HCT116 (cell line): ENCODE measurements at regions not wholly inside any gene's neighbourhood (a gene's known extent, or its start where the extent isn't known, plus 50 kb on each side); places are given as distances from the start of the nearest gene placed in this dataset.

Source experiments
- ATAC-seq: fragments of 200-7000 bp; cut with Tn5 transposase; 2 replicates; pipeline ENCODE4 v1.9.1; 2020; ENCODE audit warnings: mild to moderate bottlenecking, moderate library complexity
- BruUV-seq: library from RNA; stranded (reverse); fragments of 400-500 nt; replicated peaks from 2 replicates; lab custom pipeline; 2021; lab: Mats Ljungman, UMichigan
- CTCF ChIA-PET: fragments of 300-600 bp; sonication (Branson Sonifier 250); formaldehyde crosslinking; loops from one replicate; lab custom pipeline; 2021; ENCODE audit warnings: antibody characterized with exemption; lab: Charles Lee
- POLR2A ChIA-PET: fragments of 300-600, 350-600 bp; sonication (Branson Sonifier 250); formaldehyde crosslinking; loops from one replicate; lab custom pipeline; 2021; ENCODE audit warnings: antibody characterized with exemption; lab: Charles Lee
- RAD21 ChIA-PET, 2 experiments: fragments of 300-600 bp; sonication (Branson Sonifier 250); formaldehyde crosslinking; loops; one replicate each; lab custom pipeline; 2023; ENCODE audit warnings: low total read pairs in 2 of 2; ENCODE audit not compliant: uncharacterized antibody in 2 of 2, unreplicated experiment in 2 of 2, low non-redundant PET in 1 of 2; lab: Charles Lee
- DNase-seq: peaks from one replicate; pipeline ENCODE4 v3.0.0-alpha.2; 2010; ENCODE audit warnings: low read depth, low spot score
- H2AFZ ChIP-seq: fragments of 200-600 bp; shearing (Covaris generic), sonication (generic); 2 replicates; pipeline ENCODE4 v1.6.1; 2017; ENCODE audit warnings: low read depth, mixed run types, mixed read lengths, antibody characterized with exemption, low read length; ENCODE audit not compliant: poor library complexity, severe bottlenecking
- H3K27ac ChIP-seq: 2 replicates; pipeline ENCODE4 v1.5.1; 2012; ENCODE audit warnings: low read depth, low read length
- H3K27me3 ChIP-seq: fragments of 200-600 bp; sonication (generic); 2 replicates; pipeline ENCODE4 v1.6.1; 2016; ENCODE audit warnings: mixed run types, low read length, mixed read lengths; ENCODE audit not compliant: insufficient read depth
- H3K36me3 ChIP-seq, 2 experiments: fragments of 200-500 bp in 1 of 2; fragments of 200-600 bp in 1 of 2; sonication (Bioruptor generic) in 1 of 2; sonication (generic) in 1 of 2; 2 replicates each; pipeline versions ENCODE4 v1.5.1 to v1.6.1; 2014 to 2016; ENCODE audit warnings: low read length in 2 of 2, inconsistent platforms in 1 of 2, mixed read lengths in 1 of 2, mixed run types in 1 of 2; ENCODE audit not compliant: insufficient read depth in 2 of 2, control insufficient read depth in 1 of 2
- H3K4me1 ChIP-seq, 2 experiments: fragments of 200-600 bp in 1 of 2; sonication (generic) in 1 of 2; 2 replicates each; pipeline versions ENCODE4 v1.5.1 to v1.6.1; 2012 to 2017; ENCODE audit warnings: low read length in 2 of 2, inconsistent platforms in 1 of 2, mild to moderate bottlenecking in 1 of 2, mixed read lengths in 1 of 2, mixed run types in 1 of 2, moderate library complexity in 1 of 2; ENCODE audit not compliant: insufficient read depth in 2 of 2, control insufficient read depth in 1 of 2
- H3K4me2 ChIP-seq: fragments of 200-600 bp; sonication (generic); 2 replicates; pipeline ENCODE4 v1.6.1; 2017; ENCODE audit warnings: mixed run types, low read length, mixed read lengths
- H3K4me3 ChIP-seq, 2 experiments: fragments of 200-600 bp in 1 of 2; sonication (generic) in 1 of 2; replicated peaks in 1 of 2; 2 replicates each; pipeline ENCODE4 v1.5.1; 2011 to 2016; ENCODE audit warnings: low read length in 2 of 2, control low read depth in 1 of 2, low read depth in 1 of 2, mild to moderate bottlenecking in 1 of 2, mixed read lengths in 1 of 2, mixed run types in 1 of 2
- H3K79me2 ChIP-seq: fragments of 200-600 bp; sonication (generic); 2 replicates; pipeline ENCODE4 v1.6.1; 2017; ENCODE audit warnings: mild to moderate bottlenecking, mixed run types, low read length, moderate library complexity, mixed read lengths; ENCODE audit not compliant: insufficient read depth
- H3K9ac ChIP-seq: fragments of 200-600 bp; sonication (generic); 2 replicates; pipeline ENCODE4 v1.6.1; 2016; ENCODE audit warnings: low read length, mixed read lengths
- H3K9me2 ChIP-seq: fragments of 200-600 bp; sonication (generic), shearing (Covaris generic); 2 replicates; pipeline ENCODE4 v1.6.1; 2017; ENCODE audit warnings: mixed run types, mild to moderate bottlenecking, moderate library complexity; ENCODE audit not compliant: insufficient read depth
- H3K9me3 ChIP-seq, 2 experiments: fragments of 200-500 bp in 1 of 2; fragments of 200-600 bp in 1 of 2; sonication (Bioruptor generic) in 1 of 2; sonication (generic) in 1 of 2; 2 replicates each; pipeline ENCODE4 v1.6.1; 2014 to 2017; ENCODE audit warnings: low read length in 2 of 2, mixed read lengths in 2 of 2, inconsistent platforms in 1 of 2, low read depth in 1 of 2, mild to moderate bottlenecking in 1 of 2, mixed run types in 1 of 2, moderate library complexity in 1 of 2; ENCODE audit not compliant: control insufficient read depth in 1 of 2, insufficient read depth in 1 of 2
- H4K20me1 ChIP-seq: fragments of 200-600 bp; sonication (generic), shearing (Covaris generic); 2 replicates; pipeline ENCODE4 v1.6.1; 2017; ENCODE audit warnings: mixed run types, mild to moderate bottlenecking, moderate library complexity; ENCODE audit not compliant: insufficient read depth
- CBX3 ChIP-seq: IDR thresholded peaks from 2 replicates; pipeline ENCODE4 v1.6.1; 2012; ENCODE audit warnings: low read depth
- CTCF ChIP-seq, 3 experiments: fragments of 200-600 bp in 1 of 3; sonication (generic) in 1 of 3; IDR thresholded peaks in 2 of 3; conservative IDR thresholded peaks in 1 of 3; 2 replicates each; pipeline ENCODE4 v1.5.1; 2012 to 2017; ENCODE audit warnings: low read depth in 2 of 3, low read length in 2 of 3, antibody characterized with exemption in 1 of 3, borderline replicate concordance in 1 of 3, control low read depth in 1 of 3, mild to moderate bottlenecking in 1 of 3, mixed read lengths in 1 of 3, mixed run types in 1 of 3, moderate library complexity in 1 of 3; ENCODE audit not compliant: insufficient read depth in 1 of 3
- EGR1 ChIP-seq: IDR thresholded peaks from 2 replicates; pipeline ENCODE4 v1.6.1; 2012; ENCODE audit warnings: low read depth
- ELF1 ChIP-seq: IDR thresholded peaks from 2 replicates; pipeline ENCODE4 v1.6.1; 2012; ENCODE audit warnings: low read depth, borderline replicate concordance
- EZH2 ChIP-seq: fragments of 200-600 bp; sonication (generic); IDR thresholded peaks from 2 replicates; pipeline ENCODE4 v1.6.1; 2017; ENCODE audit warnings: antibody characterized with exemption, mixed run types
- EZH2phosphoT487 ChIP-seq: fragments of 200-600 bp; IDR thresholded peaks from 2 replicates; pipeline ENCODE4 v1.6.1; 2018; ENCODE audit warnings: antibody characterized with exemption, borderline replicate concordance
- FOSL1 ChIP-seq: IDR thresholded peaks from 2 replicates; pipeline ENCODE4 v1.6.1; 2012; ENCODE audit warnings: low read depth
- POLR2A ChIP-seq: IDR thresholded peaks from 2 replicates; pipeline ENCODE4 v1.7.0; 2011; ENCODE audit warnings: borderline replicate concordance; ENCODE audit not compliant: insufficient read depth, insufficient read length; ENCODE audit errors: extremely low read depth
- POLR2AphosphoS5 ChIP-seq: IDR thresholded peaks from 2 replicates; pipeline ENCODE4 v1.6.1; 2011; ENCODE audit warnings: mild to moderate bottlenecking, low read depth, low read length, moderate library complexity
- RAD21 ChIP-seq: IDR thresholded peaks from 2 replicates; pipeline ENCODE4 v1.6.1; 2012; ENCODE audit warnings: low read depth, mild to moderate bottlenecking
- SIN3A ChIP-seq: IDR thresholded peaks from 2 replicates; pipeline ENCODE4 v1.6.1; 2012; ENCODE audit warnings: low read depth
- SP1 ChIP-seq: IDR thresholded peaks from 2 replicates; pipeline ENCODE4 v1.6.1; 2012; ENCODE audit warnings: low read depth
- SRF ChIP-seq: IDR thresholded peaks from 2 replicates; pipeline ENCODE4 v1.6.1; 2012; ENCODE audit warnings: low read depth
- YY1 ChIP-seq: IDR thresholded peaks from 2 replicates; pipeline ENCODE4 v1.6.1; 2011; ENCODE audit warnings: low read length, low read depth, moderate library complexity, mild to moderate bottlenecking; ENCODE audit not compliant: insufficient replicate concordance; ENCODE audit errors: extremely low read depth
- ZBTB33 ChIP-seq: IDR thresholded peaks from 2 replicates; pipeline ENCODE4 v1.6.1; 2011; ENCODE audit warnings: mild to moderate bottlenecking, low read length, moderate library complexity; ENCODE audit not compliant: insufficient replicate concordance; ENCODE audit errors: extremely low read depth
- ZFX ChIP-seq: fragments of 450-650 bp; IDR thresholded peaks from 2 replicates; pipeline ENCODE4 v1.6.1; 2017
- ZNF274 ChIP-seq: fragments of 200-500 bp; sonication (Bioruptor generic); IDR thresholded peaks from 2 replicates; pipeline ENCODE4 v1.6.1; 2014; ENCODE audit warnings: mild to moderate bottlenecking, low read depth, low read length, inconsistent platforms
- intact Hi-C: fragments of 100-400 bp; cut with micrococcal nuclease; formaldehyde crosslinking; loops from 2 replicates; pipeline ENCODE4 v1.10.0; 2022

GRCh38 chr11:96530473-96530872 is 140.7 kb downstream of the JRKL start:
- intact Hi-C loops = no loop called here
- Histone ChIP-seq H2AFZ (no peak overlapping the region), H3K27me3 (no peaks in the 10 kb centered on the region), H3K9ac (no peak overlapping the region), H3K9me2 (no peaks in the 10 kb centered on the region), H4K20me1 (no peaks in the 10 kb centered on the region), H3K9me3 (no peaks in the 10 kb centered on the region), H3K4me2 (no peak overlapping the region), H3K4me1 (no peaks in the 10 kb centered on the region), H3K27ac (no peak overlapping the region), H3K36me3 (no peaks in the 10 kb centered on the region), H3K79me2 (no peaks in the 10 kb centered on the region), H3K4me3 (no peak overlapping the region)
- no peak for ATAC-seq
- CTCF ChIA-PET = no interaction called here
- BruUV-seq = no TSS peak
- RAD21 ChIA-PET = no interaction called here
- DNase-seq = no peak
- POLR2A ChIA-PET = no interaction called here
- no peak for TF ChIP-seq ZNF274
- no peak for TF ChIP-seq CTCF (IDR thresholded peaks at IDR 0.05 in 2 of 3, conservative IDR thresholded peaks at IDR 0.05 in 1 of 3; ENCODE audit: borderline replicate concordance in 1 of 3, insufficient read depth in 1 of 3, low read depth in 2 of 3, low read length in 2 of 3)
- no peak for TF ChIP-seq POLR2AphosphoS5
- TF ChIP-seq SIN3A = no peak
- TF ChIP-seq FOSL1 = no peak
- no peak for TF ChIP-seq ELF1
- TF ChIP-seq EGR1 = no peak
- TF ChIP-seq YY1 = no peak
- no peak for TF ChIP-seq EZH2
- TF ChIP-seq ZFX = no peak

GRCh38 chr11:96538104-96538503 is 148.3 kb downstream of the JRKL start:
- Histone ChIP-seq H3K9me2 (no peaks in the 10 kb centered on the region), H3K27me3 (no peaks in the 10 kb centered on the region), H3K36me3 (no peaks in the 10 kb centered on the region), H3K4me1 (no peaks in the 10 kb centered on the region), H3K9me3 (no peaks in the 10 kb centered on the region), H3K27ac (no peak overlapping the region), H3K9ac (no peak overlapping the region), H2AFZ (no peak overlapping the region), H3K79me2 (no peaks in the 10 kb centered on the region), H4K20me1 (no peaks in the 10 kb centered on the region), H3K4me2 (no peak overlapping the region), H3K4me3 (no peak overlapping the region)
- ATAC-seq = no peak
- intact Hi-C loops = no loop called here
- TF ChIP-seq POLR2A (no peak), YY1 (no peak), RAD21 (no peak), SP1 (no peak), CBX3 (no peak), SRF (no peak), POLR2AphosphoS5 (no peak), ZBTB33 (no peak), EZH2phosphoT487 (no peak), ELF1 (no peak), ZFX (no peak), EGR1 (no peak)
- DNase-seq = no peak
- CTCF ChIA-PET = no interaction called here
- BruUV-seq = no TSS peak
- RAD21 ChIA-PET = no interaction called here
- POLR2A ChIA-PET = no interaction called here
